OCI-LY1 (cell line): ENCODE measurements at regions not wholly inside any gene's neighbourhood (a gene's known extent, or its start where the extent isn't known, plus 50 kb on each side); places are given as distances from the start of the nearest gene placed in this dataset.
A peak's percentile ranks its signal among the peaks of the same experiment; 100 is the strongest.

Experiments
- H2AFZ ChIP-seq: fragments of 200-600 bp; sonication (generic), shearing (Covaris generic); 2 replicates; pipeline ENCODE4 v1.6.0; 2014; ENCODE audit warnings: antibody characterized with exemption, mild to moderate bottlenecking, low read length
- H3F3A ChIP-seq: fragments of 200-600 bp; sonication (generic), shearing (Covaris generic); 2 replicates; pipeline ENCODE4 v1.6.0; 2014; ENCODE audit warnings: mild to moderate bottlenecking, antibody characterized with exemption, low read length, moderate library complexity; ENCODE audit not compliant: insufficient read depth
- H3K27ac ChIP-seq: fragments of 200-600 bp; sonication (generic); 2 replicates; pipeline ENCODE4 v1.5.1; 2014; ENCODE audit warnings: low read length, mixed run types, mild to moderate bottlenecking, low read depth; ENCODE audit not compliant: poor library complexity, severe bottlenecking
- H3K27me3 ChIP-seq: fragments of 200-600 bp; sonication (generic); 2 replicates; pipeline ENCODE4 v1.6.0; 2014; ENCODE audit warnings: antibody characterized with exemption, mild to moderate bottlenecking, low read length, moderate library complexity; ENCODE audit not compliant: insufficient read depth
- H3K36me3 ChIP-seq: fragments of 200-600 bp; sonication (generic); 2 replicates; pipeline ENCODE4 v1.6.1; 2014; ENCODE audit warnings: mild to moderate bottlenecking, antibody characterized with exemption, low read length, moderate library complexity, mixed read lengths; ENCODE audit not compliant: insufficient read depth
- H3K4me1 ChIP-seq: fragments of 200-600 bp; sonication (generic); 2 replicates; pipeline ENCODE4 v1.5.1; 2014; ENCODE audit warnings: mild to moderate bottlenecking, low read length, moderate library complexity; ENCODE audit not compliant: insufficient read depth, severe bottlenecking
- H3K4me2 ChIP-seq: fragments of 200-600 bp; sonication (generic), shearing (Covaris generic); 2 replicates; pipeline ENCODE4 v1.6.1; 2014; ENCODE audit warnings: low read length
- H3K4me3 ChIP-seq: fragments of 200-600 bp; sonication (generic); 2 replicates; pipeline ENCODE4 v1.5.1; 2014; ENCODE audit warnings: low read length, low read depth, mild to moderate bottlenecking, mixed read lengths; ENCODE audit not compliant: poor library complexity, severe bottlenecking
- H3K79me2 ChIP-seq: fragments of 200-600 bp; shearing (Covaris generic); 2 replicates; pipeline ENCODE4 v1.6.1; 2016; ENCODE audit warnings: mixed run types, low read length, mixed read lengths; ENCODE audit not compliant: insufficient read depth
- H3K9ac ChIP-seq: fragments of 200-600 bp; sonication (generic), shearing (Covaris generic); 2 replicates; pipeline ENCODE4 v1.6.1; 2014; ENCODE audit warnings: mild to moderate bottlenecking, low read length, mixed read lengths
- H3K9me2 ChIP-seq: fragments of 200-600 bp; sonication (generic), shearing (Covaris generic); 2 replicates; pipeline ENCODE4 v1.6.1; 2014; ENCODE audit warnings: low read depth, mild to moderate bottlenecking, low read length, mixed read lengths
- H3K9me3 ChIP-seq: fragments of 200-600 bp; shearing (Covaris generic); 2 replicates; pipeline ENCODE4 v1.6.1; 2014; ENCODE audit warnings: low read length, mixed read lengths
- H4K20me1 ChIP-seq: fragments of 200-600 bp; sonication (generic), shearing (Covaris generic); 2 replicates; pipeline ENCODE4 v1.6.0; 2016; ENCODE audit warnings: mild to moderate bottlenecking, low read length; ENCODE audit not compliant: insufficient read depth
- EZH2 ChIP-seq: fragments of 200-600 bp; sonication (generic), shearing (Covaris generic); IDR thresholded peaks from 2 replicates; pipeline ENCODE4 v1.8.0; 2017; ENCODE audit warnings: borderline replicate concordance, mixed run types, mild to moderate bottlenecking, antibody characterized with exemption, low read length, moderate library complexity, mixed read lengths
- TF ChIP-seq, protein P1 (sequence below): fragments of 200-600 bp; sonication (generic), shearing (Covaris generic); IDR thresholded peaks from 2 replicates; pipeline ENCODE4 v1.5.1; 2017; ENCODE audit warnings: mild to moderate bottlenecking, antibody characterized with exemption, low read length, moderate library complexity, mixed read lengths

DNA sequence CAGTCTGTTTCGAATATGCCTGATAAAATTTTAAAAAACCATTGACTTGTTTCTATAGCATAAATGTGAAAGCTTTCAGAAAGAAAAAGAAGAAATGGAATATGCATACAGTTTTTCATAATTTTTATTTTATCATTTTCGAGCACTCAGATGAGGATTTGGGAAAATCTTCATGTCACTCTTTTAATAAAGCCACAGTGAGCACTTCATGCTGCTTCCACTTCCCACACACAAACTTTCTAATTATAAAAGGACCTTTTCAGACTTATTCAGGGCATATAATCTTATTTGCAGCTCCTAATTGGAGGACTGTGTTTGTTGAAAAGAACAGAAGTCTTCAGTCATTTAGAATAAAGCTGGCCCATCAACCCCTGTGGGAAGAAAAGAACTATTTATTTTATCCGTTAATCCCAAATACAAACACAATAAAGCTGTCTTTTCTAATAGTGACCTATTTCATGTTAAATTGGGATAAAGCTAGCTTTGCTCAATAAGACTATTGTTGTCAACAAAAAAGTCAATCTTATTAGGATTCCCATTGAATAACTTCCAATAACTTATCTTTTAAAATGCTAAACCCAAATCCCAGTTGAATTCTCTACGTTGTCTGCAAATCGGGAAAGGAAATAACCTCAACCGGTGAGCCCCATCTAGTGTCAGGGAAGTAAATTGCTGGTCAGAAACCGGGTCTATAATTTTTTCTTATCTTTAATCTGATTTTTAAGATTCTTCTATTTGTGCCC lies 211.5 kb downstream of the PDGFRA start:
- H4K20me1 ChIP-seq = no peaks in the 10 kb centered on the region
- H3K4me3 ChIP-seq = no peak overlapping the region
- H3K4me1 ChIP-seq = no peaks in the 10 kb centered on the region
- H3K4me2 ChIP-seq = no peak overlapping the region
- H2AFZ ChIP-seq = no peak overlapping the region
- H3K9ac ChIP-seq = no peak overlapping the region
- peaks cover 4% of the 10 kb centered on the region for H3K27me3 ChIP-seq
- H3K27ac ChIP-seq = no peak overlapping the region
- H3F3A ChIP-seq = no peaks in the 10 kb centered on the region
- no peaks in the 10 kb centered on the region for H3K36me3 ChIP-seq
- H3K9me3 ChIP-seq = no peaks in the 10 kb centered on the region
- no peaks in the 10 kb centered on the region for H3K9me2 ChIP-seq
- TF ChIP-seq EZH2 = no peak
- TF ChIP-seq, protein P1, sequence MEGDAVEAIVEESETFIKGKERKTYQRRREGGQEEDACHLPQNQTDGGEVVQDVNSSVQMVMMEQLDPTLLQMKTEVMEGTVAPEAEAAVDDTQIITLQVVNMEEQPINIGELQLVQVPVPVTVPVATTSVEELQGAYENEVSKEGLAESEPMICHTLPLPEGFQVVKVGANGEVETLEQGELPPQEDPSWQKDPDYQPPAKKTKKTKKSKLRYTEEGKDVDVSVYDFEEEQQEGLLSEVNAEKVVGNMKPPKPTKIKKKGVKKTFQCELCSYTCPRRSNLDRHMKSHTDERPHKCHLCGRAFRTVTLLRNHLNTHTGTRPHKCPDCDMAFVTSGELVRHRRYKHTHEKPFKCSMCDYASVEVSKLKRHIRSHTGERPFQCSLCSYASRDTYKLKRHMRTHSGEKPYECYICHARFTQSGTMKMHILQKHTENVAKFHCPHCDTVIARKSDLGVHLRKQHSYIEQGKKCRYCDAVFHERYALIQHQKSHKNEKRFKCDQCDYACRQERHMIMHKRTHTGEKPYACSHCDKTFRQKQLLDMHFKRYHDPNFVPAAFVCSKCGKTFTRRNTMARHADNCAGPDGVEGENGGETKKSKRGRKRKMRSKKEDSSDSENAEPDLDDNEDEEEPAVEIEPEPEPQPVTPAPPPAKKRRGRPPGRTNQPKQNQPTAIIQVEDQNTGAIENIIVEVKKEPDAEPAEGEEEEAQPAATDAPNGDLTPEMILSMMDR = peak; percentile 54
- no peaks in the 10 kb centered on the region for H3K79me2 ChIP-seq

DNA sequence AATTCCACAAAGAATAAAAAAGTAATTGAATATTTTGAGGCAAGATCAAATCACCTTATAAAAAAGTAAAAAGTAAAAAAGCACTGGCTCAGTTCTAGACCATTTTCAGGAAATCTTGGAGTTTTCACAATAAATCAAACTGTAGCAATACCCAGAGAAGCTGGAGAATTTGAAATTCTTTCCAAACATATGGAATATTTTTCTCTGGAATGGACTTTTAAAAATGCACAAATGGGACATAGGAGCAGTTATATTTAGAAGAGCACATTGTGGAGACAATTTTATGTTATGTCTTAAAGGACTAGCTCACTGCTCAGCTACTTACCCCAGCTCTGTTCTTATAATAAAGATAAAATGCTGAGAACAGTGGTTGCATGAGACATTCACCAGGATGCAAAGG lies 211.9 kb upstream of the KIT start:
- no peak overlapping the region for H3K27ac ChIP-seq
- no peaks in the 10 kb centered on the region for H3K4me1 ChIP-seq
- no peaks in the 10 kb centered on the region for H3K79me2 ChIP-seq
- H3K27me3 ChIP-seq = peaks cover 7% of the 10 kb centered on the region; the same call in 1 of the 2 replicates
- H2AFZ ChIP-seq = no peak overlapping the region
- no peak overlapping the region for H3K9ac ChIP-seq
- no peaks in the 10 kb centered on the region for H3K9me3 ChIP-seq
- no peaks in the 10 kb centered on the region for H3K36me3 ChIP-seq
- no peaks in the 10 kb centered on the region for H3K9me2 ChIP-seq
- TF ChIP-seq, protein P1 = no peak
- H3K4me3 ChIP-seq = no peak overlapping the region
- no peak overlapping the region for H3K4me2 ChIP-seq
- no peaks in the 10 kb centered on the region for H4K20me1 ChIP-seq
- H3F3A ChIP-seq = no peaks in the 10 kb centered on the region

DNA sequence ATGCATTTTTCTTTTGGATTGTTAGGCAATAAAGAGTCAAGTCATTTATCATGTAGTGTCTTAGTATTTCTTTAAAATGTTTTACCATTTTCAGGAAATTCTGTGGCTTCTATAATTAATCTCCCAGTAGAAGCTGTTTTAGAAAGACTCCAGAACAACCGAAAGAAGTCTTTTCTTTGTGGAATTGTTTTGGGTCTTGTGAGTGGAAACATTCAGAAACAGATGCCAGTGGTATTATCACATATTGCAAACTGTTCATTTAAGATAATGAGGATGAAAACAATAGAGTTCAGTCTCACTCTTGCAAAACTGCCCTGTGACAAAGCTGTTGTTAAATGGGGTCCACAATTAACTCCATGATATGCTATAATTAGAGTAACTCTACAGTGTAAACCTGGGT lies 211.2 kb upstream of the KIT start:
- no peak overlapping the region for H3K4me3 ChIP-seq
- no peaks in the 10 kb centered on the region for H3K4me1 ChIP-seq
- no peaks in the 10 kb centered on the region for H4K20me1 ChIP-seq
- no peak overlapping the region for H3K9ac ChIP-seq
- no peak overlapping the region for H2AFZ ChIP-seq
- no peaks in the 10 kb centered on the region for H3K79me2 ChIP-seq
- no peaks in the 10 kb centered on the region for H3K36me3 ChIP-seq
- no peak overlapping the region for H3K27ac ChIP-seq
- H3F3A ChIP-seq = no peaks in the 10 kb centered on the region
- H3K9me3 ChIP-seq = no peaks in the 10 kb centered on the region
- H3K27me3 ChIP-seq = peaks cover 6% of the 10 kb centered on the region; the same call in 1 of the 2 replicates
- no peak overlapping the region for H3K4me2 ChIP-seq
- TF ChIP-seq EZH2 = no peak
- TF ChIP-seq, protein P1 = no peak
- no peaks in the 10 kb centered on the region for H3K9me2 ChIP-seq
